ENCODE measurements at regions not wholly inside any gene's neighbourhood (a gene's known extent, or its start where the extent isn't known, plus 50 kb on each side); places are given as distances from the start of the nearest gene placed in this dataset.

DNA sequence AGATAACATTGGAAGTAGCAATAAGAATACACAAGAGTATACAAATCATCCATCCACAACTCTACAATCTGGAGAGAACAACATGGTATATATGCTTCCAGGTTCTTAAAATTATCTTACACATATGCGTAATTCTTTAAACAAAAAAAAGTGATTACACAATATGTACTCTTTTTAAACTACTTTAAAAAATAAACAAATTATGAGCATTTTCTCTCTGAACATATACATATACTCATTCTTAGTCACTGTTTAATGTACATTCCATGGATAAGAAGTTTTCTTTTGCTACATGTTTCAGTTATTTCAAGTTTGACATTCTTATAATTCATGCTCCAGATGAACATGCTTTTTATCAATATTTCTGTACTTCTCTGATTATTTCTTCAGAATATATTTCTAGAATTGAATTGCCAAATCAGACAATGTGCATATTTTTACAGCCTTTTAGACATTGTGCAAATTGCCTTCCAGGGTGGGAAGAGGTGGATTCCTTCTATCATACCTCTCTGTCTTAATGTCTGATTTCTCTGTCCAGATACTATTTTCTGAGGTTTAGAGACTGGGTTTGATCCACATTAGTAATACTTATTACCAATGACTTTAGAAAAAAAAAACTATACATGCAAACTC is 551.6 kb downstream of the METTL15 start:
- Mint-ChIP-seq H3K9me3 (ENCODE audit: unreplicated experiment) (peaks cover 30% of the 10 kb centered on the region), H3K4me3 (ENCODE audit: unreplicated experiment) (no peak overlapping the region), H3K27ac (ENCODE audit: unreplicated experiment) (no peak overlapping the region), H3K4me1 (ENCODE audit: low read depth, unreplicated experiment) (peaks cover 29% of the 10 kb centered on the region), H3K27me3 (ENCODE audit: insufficient read depth, unreplicated experiment) (no peaks in the 10 kb centered on the region), H3K36me3 (ENCODE audit: insufficient read depth, unreplicated experiment) (peaks cover 5% of the 10 kb centered on the region)
- no TSS peak for BruUV-seq (replicated peaks)
- no peak for DNase-seq
- TF ChIP-seq, protein P1, sequence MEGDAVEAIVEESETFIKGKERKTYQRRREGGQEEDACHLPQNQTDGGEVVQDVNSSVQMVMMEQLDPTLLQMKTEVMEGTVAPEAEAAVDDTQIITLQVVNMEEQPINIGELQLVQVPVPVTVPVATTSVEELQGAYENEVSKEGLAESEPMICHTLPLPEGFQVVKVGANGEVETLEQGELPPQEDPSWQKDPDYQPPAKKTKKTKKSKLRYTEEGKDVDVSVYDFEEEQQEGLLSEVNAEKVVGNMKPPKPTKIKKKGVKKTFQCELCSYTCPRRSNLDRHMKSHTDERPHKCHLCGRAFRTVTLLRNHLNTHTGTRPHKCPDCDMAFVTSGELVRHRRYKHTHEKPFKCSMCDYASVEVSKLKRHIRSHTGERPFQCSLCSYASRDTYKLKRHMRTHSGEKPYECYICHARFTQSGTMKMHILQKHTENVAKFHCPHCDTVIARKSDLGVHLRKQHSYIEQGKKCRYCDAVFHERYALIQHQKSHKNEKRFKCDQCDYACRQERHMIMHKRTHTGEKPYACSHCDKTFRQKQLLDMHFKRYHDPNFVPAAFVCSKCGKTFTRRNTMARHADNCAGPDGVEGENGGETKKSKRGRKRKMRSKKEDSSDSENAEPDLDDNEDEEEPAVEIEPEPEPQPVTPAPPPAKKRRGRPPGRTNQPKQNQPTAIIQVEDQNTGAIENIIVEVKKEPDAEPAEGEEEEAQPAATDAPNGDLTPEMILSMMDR (IDR thresholded peaks at IDR 0.05; ENCODE audit: insufficient read depth in 1 of 2, low read depth in 1 of 2, low read length in 1 of 2, severe bottlenecking in 1 of 2, unreplicated experiment in 1 of 2): no peak
- peaks cover 57% of the 10 kb centered on the region for H3K4me1 ChIP-seq
- H3K27me3 ChIP-seq (replicated peaks; ENCODE audit: control insufficient read depth, insufficient read depth, low read length): no peaks in the 10 kb centered on the region
- CTCF ChIA-PET: no interaction called here
- H3K4me3 ChIP-seq (ENCODE audit: low read depth, low read length): no peak overlapping the region
- POLR2A ChIA-PET: no interaction called here
- intact Hi-C loops (cut with micrococcal nuclease; ENCODE audit: unreplicated experiment): no loop called here
- H3K9me3 ChIP-seq: peaks cover 26% of the 10 kb centered on the region
- H3K36me3 ChIP-seq (ENCODE audit: control insufficient read depth, insufficient read depth, low read length): no peaks in the 10 kb centered on the region

- TF ChIP-seq, protein P1 (IDR thresholded peaks at IDR 0.05; ENCODE audit: insufficient read depth in 1 of 2, low read depth in 1 of 2, low read length in 1 of 2, severe bottlenecking in 1 of 2, unreplicated experiment in 1 of 2): no peak
- intact Hi-C loops (cut with micrococcal nuclease; ENCODE audit: unreplicated experiment): loop anchor here (2.0 kb wide), 1 partner anchor 63 kb away; no protein-coding TSS in a partner anchor
- Mint-ChIP-seq H3K9me3 (ENCODE audit: unreplicated experiment) (peaks cover 16% of the 10 kb centered on the region), H3K36me3 (ENCODE audit: insufficient read depth, unreplicated experiment) (peaks cover 4% of the 10 kb centered on the region), H3K27ac (ENCODE audit: unreplicated experiment) (peak overlapping the region; percentile 40), H3K4me1 (ENCODE audit: low read depth, unreplicated experiment) (peaks cover 18% of the 10 kb centered on the region), H3K27me3 (ENCODE audit: insufficient read depth, unreplicated experiment) (no peaks in the 10 kb centered on the region), H3K4me3 (ENCODE audit: unreplicated experiment) (peak overlapping the region; percentile 9)
- Histone ChIP-seq H3K36me3 (ENCODE audit: control insufficient read depth, insufficient read depth, low read length) (no peaks in the 10 kb centered on the region), H3K9me3 (peaks cover 13% of the 10 kb centered on the region), H3K4me1 (peaks cover 42% of the 10 kb centered on the region), H3K4me3 (ENCODE audit: low read depth, low read length) (no peak overlapping the region), H3K27me3 (replicated peaks; ENCODE audit: control insufficient read depth, insufficient read depth, low read length) (no peaks in the 10 kb centered on the region)
- no peak for DNase-seq
- ChIA-PET CTCF (no interaction called here), POLR2A (no interaction called here)
- BruUV-seq (replicated peaks): no TSS peak
These were observed 549.3 kb downstream of the METTL15 start for GRCh38 chr11:28657378-28658030.

DNA sequence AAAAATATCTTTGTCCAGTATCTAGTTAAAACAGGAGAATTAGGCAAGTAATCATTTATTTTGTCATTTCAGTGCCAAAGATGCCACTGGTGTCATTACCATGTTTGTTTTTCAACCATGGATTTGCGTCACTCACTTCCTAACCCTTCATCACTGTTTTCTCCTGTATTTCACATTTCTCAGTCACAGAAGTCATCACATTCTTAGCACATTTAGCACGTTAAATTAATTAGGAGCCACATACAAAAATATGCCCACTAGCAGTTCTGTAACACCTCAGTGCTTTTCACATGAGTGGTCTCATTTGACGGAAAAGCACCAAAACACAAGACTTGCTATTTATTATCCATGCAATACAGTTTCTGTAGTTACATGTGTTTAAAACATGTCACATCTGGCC is 546.0 kb downstream of the METTL15 start:
- DNase-seq: no peak
- Histone ChIP-seq H3K4me1 (peaks cover 41% of the 10 kb centered on the region), H3K36me3 (ENCODE audit: control insufficient read depth, insufficient read depth, low read length) (no peaks in the 10 kb centered on the region), H3K27me3 (replicated peaks; ENCODE audit: control insufficient read depth, insufficient read depth, low read length) (no peaks in the 10 kb centered on the region), H3K9me3 (0 out of 2 replicates have a peak, but pooled peaks cover 2% of the 10 kb centered on the region), H3K4me3 (ENCODE audit: low read depth, low read length) (no peak overlapping the region)
- Mint-ChIP-seq H3K27me3 (ENCODE audit: insufficient read depth, unreplicated experiment) (no peaks in the 10 kb centered on the region), H3K27ac (ENCODE audit: unreplicated experiment) (no peak overlapping the region), H3K4me1 (ENCODE audit: low read depth, unreplicated experiment) (peaks cover 20% of the 10 kb centered on the region), H3K4me3 (ENCODE audit: unreplicated experiment) (no peak overlapping the region), H3K36me3 (ENCODE audit: insufficient read depth, unreplicated experiment) (no peaks in the 10 kb centered on the region), H3K9me3 (ENCODE audit: unreplicated experiment) (peaks cover 11% of the 10 kb centered on the region)
- no TSS peak for BruUV-seq (replicated peaks)
- CTCF ChIA-PET: no interaction called here
- TF ChIP-seq, protein P1 (IDR thresholded peaks at IDR 0.05; ENCODE audit: insufficient read depth in 1 of 2, low read depth in 1 of 2, low read length in 1 of 2, severe bottlenecking in 1 of 2, unreplicated experiment in 1 of 2): no peak
- intact Hi-C loops (cut with micrococcal nuclease; ENCODE audit: unreplicated experiment): no loop called here
- POLR2A ChIA-PET: no interaction called here

Measured in Caco-2 (cell line).